Activated T-cell treated with anti-CD3 and anti-CD28 coated beads, Interleukin-2, amount 50 U/mL, for 24 hours (primary cell): ENCODE measurements at regions not wholly inside any gene's neighbourhood (a gene's known extent, or its start where the extent isn't known, plus 50 kb on each side); places are given as distances from the start of the nearest gene placed in this dataset.
"Not testable (repeated sequence)": the region's sequence is repeated elsewhere in the genome, so short reads cannot be mapped to it uniquely, and the experiment has no call there.

Experiments
- DNase-seq: peaks from one replicate; pipeline ENCODE4 v3.0.0-alpha.2; 2020
- H3K27ac Mint-ChIP-seq: 2 replicates; pipeline ENCODE4 v1.8.0; 2020; ENCODE audit warnings: mild to moderate bottlenecking, mixed read lengths
- H3K27me3 Mint-ChIP-seq: 2 replicates; pipeline ENCODE4 v1.8.0; 2020; ENCODE audit warnings: mixed read lengths
- H3K36me3 Mint-ChIP-seq: 2 replicates; pipeline ENCODE4 v1.8.0; 2020; ENCODE audit warnings: low read depth, mixed read lengths
- H3K4me1 Mint-ChIP-seq: 2 replicates; pipeline ENCODE4 v1.8.0; 2020; ENCODE audit warnings: low read depth, mixed read lengths
- H3K4me3 Mint-ChIP-seq: 2 replicates; pipeline ENCODE4 v1.8.0; 2020; ENCODE audit warnings: mild to moderate bottlenecking, moderate library complexity, mixed read lengths
- H3K9me3 Mint-ChIP-seq: 2 replicates; pipeline ENCODE4 v1.8.0; 2020; ENCODE audit warnings: mixed read lengths

DNA sequence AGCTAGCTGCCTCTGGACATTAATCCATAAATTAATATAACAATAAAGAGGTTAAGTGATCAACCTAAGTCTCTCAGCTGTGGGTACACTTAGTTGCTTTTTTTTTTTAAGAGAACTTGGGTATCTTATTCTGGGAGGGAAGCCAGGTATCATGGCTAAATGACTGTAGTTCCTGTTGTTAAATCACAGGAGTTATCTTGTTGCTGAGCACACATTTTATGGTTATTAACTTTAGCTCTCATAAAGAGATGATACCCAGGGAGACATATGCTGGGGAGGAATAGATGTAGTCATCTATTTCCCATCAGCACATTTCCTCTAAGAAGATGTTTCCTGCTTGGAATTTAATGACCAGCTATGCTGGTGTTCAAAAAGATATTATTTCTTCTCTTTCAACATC, 227.8 kb downstream of the PTGER3 start:
- H3K27me3 Mint-ChIP-seq, result no peaks in the 10 kb centered on the region
- no peaks in the 10 kb centered on the region for H3K4me1 Mint-ChIP-seq
- no peaks in the 10 kb centered on the region for H3K9me3 Mint-ChIP-seq
- H3K4me3 Mint-ChIP-seq, result no peak overlapping the region
- no peak overlapping the region for H3K27ac Mint-ChIP-seq
- no peak for DNase-seq
- H3K36me3 Mint-ChIP-seq, result no peaks in the 10 kb centered on the region

DNA sequence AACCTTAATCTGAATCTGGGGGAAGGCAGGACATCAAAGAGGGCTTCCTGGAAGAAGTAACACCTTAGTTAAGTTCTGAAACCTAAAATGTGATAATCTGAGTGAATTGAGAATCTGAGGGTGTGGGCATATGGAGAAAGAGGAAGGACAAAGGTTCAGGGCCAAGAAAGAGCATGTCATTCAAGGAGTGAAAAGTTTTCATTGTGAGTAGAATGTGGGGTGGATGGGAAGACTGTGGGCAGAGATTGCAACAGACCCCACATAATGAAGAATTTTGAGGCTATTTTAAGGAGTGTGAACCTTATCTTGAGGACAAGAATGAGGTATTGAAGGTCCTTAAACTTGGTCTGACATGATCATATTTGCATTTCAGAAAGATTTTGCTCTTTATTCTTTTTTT, 227.2 kb downstream of the PTGER3 start:
- Mint-ChIP-seq H3K36me3 (no peaks in the 10 kb centered on the region), H3K9me3 (no peaks in the 10 kb centered on the region), H3K4me3 (no peak overlapping the region), H3K27me3 (no peaks in the 10 kb centered on the region), H3K27ac (no peak overlapping the region), H3K4me1 (no peaks in the 10 kb centered on the region)
- DNase-seq, result no peak

DNA sequence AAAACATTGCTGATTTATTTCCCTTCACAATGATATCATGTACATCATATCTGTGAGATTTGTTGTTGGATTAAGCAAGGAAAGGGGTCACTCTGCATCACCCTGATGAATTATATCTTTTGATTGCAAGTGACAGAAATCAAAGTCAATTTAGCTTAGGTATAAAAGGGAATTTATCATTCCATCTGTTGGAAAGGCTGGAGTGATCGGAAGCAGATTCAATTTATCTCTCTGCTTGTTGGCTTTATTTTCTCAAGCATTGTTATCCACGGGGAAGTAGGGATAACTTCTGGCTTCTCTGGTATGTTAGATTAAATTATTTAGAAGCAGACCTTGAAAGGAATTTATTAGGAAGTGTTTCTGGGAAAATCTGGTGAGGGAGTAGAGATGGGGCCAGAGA, 226.6 kb downstream of the PTGER3 start:
- Mint-ChIP-seq H3K27me3 (no peaks in the 10 kb centered on the region), H3K27ac (no peak overlapping the region), H3K4me3 (no peak overlapping the region), H3K9me3 (no peaks in the 10 kb centered on the region), H3K36me3 (no peaks in the 10 kb centered on the region), H3K4me1 (no peaks in the 10 kb centered on the region)
- DNase-seq, result no peak

DNA sequence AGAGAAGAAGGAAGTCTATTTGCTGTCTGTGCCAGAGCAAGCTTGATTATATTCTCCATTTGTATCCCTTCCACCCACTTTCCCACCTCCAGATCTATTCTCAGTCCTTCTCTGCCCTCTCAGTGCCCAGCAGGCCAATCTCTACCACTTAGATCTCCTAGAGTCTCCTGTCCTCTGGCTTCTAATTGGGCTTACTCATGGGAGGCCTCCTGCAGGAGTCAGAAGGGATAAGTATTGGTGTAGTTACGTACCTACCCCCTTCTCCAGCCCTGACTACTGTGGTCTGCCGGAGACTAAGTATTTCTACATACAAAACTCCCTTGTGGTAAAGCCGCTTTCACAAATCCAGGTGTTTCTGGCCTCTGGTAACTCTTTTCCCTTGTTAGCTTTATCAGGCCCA, 221.2 kb downstream of the PTGER3 start:
- Mint-ChIP-seq H3K27me3 (no peaks in the 10 kb centered on the region), H3K36me3 (no peaks in the 10 kb centered on the region), H3K4me3 (no peak overlapping the region), H3K4me1 (no peaks in the 10 kb centered on the region), H3K9me3 (no peaks in the 10 kb centered on the region), H3K27ac (no peak overlapping the region)
- DNase-seq, result no peak

DNA sequence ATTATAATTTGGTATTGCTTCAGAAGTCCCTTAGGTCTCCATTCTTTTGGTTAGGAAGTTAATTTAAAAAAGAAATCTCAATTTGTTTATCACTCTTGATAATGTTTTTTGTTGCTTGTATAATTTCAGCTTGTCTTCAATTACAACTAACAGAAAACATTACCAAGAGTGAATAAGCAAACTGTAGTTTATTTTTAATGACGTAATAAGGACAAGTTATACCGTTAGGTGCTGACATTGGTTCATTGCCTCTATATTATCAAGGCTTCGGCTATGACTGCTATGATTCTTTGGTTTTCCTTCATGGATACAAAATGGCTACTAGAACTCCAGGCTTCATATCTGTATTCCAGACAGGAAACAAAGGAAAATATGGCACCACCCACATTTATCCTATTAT, 220.6 kb downstream of the PTGER3 start:
- no peak overlapping the region for H3K27ac Mint-ChIP-seq
- H3K9me3 Mint-ChIP-seq, result no peaks in the 10 kb centered on the region
- H3K36me3 Mint-ChIP-seq, result no peaks in the 10 kb centered on the region
- no peak overlapping the region for H3K4me3 Mint-ChIP-seq
- H3K4me1 Mint-ChIP-seq, result no peaks in the 10 kb centered on the region
- H3K27me3 Mint-ChIP-seq, result no peaks in the 10 kb centered on the region
- no peak for DNase-seq

DNA sequence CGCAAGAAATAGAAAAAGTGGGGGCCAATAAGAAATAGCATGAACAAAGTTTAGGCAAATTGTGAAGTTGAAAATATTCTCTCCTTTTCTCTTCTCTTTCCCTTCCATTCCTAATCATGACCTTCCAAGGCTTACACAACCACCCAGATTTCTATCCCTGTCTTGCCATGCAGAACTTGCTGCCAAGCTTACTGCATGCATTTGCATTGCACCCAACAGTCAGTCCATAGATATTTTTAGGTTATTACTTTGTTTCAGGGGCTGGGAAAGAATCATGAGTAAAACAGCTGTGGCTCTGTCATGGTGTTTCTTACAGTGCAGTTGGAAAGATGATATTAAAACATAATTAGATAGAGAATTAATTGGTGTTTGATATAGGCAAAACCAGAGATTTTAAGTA, 219.4 kb downstream of the PTGER3 start:
- DNase-seq, result no peak
- Mint-ChIP-seq H3K9me3 (no peaks in the 10 kb centered on the region), H3K4me3 (no peak overlapping the region), H3K4me1 (no peaks in the 10 kb centered on the region), H3K27me3 (no peaks in the 10 kb centered on the region), H3K27ac (no peak overlapping the region), H3K36me3 (no peaks in the 10 kb centered on the region)

DNA sequence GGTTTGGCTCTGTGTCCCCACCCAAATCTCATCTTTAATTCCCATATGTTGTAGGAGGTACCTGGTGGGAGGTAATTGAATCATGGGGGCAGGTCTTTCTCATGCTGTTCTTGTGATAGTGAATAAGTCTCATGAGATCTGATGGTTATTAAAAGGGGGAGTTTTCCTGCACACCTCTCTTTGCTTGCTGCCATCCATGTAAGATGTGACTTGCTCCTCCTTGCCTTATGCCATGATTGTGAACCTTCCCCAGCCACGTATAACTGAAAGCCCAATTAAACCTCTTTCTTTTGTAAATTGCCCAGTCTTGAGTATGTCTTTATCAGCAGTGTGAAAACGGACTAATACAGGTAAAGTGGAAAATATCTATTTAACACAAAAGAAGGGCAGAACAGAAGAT, 213.3 kb downstream of the PTGER3 start:
- H3K27me3 Mint-ChIP-seq, H3K4me1 Mint-ChIP-seq, DNase-seq, H3K27ac Mint-ChIP-seq, H3K9me3 Mint-ChIP-seq, H3K4me3 Mint-ChIP-seq, H3K36me3 Mint-ChIP-seq: not testable (repeated sequence)

DNA sequence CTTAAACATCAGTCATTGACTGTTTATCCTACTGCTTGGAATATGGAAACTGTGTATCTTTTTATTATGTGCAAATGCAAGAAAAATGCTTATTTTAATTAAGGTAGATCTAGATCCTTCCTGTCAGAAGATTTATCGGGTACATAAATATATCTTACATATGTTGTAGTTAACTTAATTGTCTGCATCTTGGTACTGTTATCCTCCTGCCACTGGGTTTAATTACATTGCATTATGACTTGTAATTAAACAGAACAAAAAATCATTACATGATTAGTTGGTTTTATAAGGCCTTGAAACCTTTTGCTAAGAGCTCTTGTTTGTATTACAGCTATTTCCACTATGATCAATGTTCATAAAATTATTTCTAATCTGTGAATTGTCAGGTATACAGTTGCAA, 211.2 kb downstream of the PTGER3 start:
- no peaks in the 10 kb centered on the region for H3K27me3 Mint-ChIP-seq
- H3K9me3 Mint-ChIP-seq, result peaks cover 6% of the 10 kb centered on the region
- DNase-seq, result no peak
- H3K4me1 Mint-ChIP-seq, result no peaks in the 10 kb centered on the region
- no peaks in the 10 kb centered on the region for H3K36me3 Mint-ChIP-seq
- H3K27ac Mint-ChIP-seq, result no peak overlapping the region
- H3K4me3 Mint-ChIP-seq, result no peak overlapping the region

DNA sequence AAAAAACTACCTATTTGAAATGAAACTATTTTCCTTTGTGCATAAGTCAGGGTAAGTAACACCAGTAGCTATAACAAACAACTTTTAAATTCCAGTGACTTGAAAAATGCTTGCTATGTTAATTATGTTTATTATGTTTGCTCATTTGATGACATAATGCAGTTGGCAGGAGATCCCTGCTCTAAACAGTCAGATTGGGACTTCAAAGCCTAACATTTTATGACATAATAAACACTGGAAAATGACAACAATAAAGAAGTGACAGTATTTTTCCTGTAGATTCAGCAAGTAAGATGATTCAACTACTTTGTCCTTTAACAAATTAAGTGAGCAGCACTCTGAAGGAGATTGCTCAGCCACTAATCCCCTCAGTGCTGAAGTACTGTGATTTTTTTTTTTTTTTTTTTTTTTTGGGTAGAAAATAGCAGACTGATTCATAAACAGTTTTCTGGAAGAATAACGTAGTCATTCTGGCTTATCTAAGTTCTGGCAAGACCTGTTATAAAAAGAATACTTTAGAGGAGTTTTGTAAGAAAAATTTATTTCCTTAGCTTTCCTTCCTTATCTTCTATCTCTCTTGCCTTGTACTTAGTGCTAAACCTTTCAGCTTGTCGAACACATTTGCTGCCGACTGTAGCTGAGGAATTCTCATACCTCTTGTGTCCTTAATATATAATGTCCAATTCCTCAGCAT, 207.2 kb downstream of the PTGER3 start:
- DNase-seq, result no peak
- Mint-ChIP-seq H3K9me3 (peaks cover 5% of the 10 kb centered on the region), H3K4me3 (no peak overlapping the region), H3K27me3 (no peaks in the 10 kb centered on the region), H3K4me1 (no peaks in the 10 kb centered on the region), H3K36me3 (no peaks in the 10 kb centered on the region), H3K27ac (no peak overlapping the region)

DNA sequence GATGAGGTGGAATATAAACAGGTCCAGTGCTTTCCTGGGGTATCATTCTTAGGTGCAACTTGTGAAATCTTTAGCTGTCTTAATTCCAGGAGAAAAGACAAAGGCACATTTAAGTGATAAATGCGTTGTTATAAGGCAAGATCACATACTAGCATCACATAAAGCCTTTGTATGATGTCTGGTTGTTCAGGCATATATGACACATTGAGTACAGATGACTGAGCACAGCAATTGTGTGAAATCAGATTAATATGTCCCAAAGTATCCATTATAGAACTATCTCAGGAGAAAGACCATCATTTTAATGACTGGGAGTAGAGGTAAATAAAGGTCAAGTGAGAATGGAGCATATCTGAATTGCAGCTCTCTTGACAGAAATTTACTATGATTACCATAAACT, 205.1 kb downstream of the PTGER3 start:
- no peak overlapping the region for H3K27ac Mint-ChIP-seq
- H3K36me3 Mint-ChIP-seq, result no peaks in the 10 kb centered on the region
- peaks cover 5% of the 10 kb centered on the region for H3K9me3 Mint-ChIP-seq
- no peak for DNase-seq
- no peaks in the 10 kb centered on the region for H3K4me1 Mint-ChIP-seq
- H3K27me3 Mint-ChIP-seq, result no peaks in the 10 kb centered on the region
- no peak overlapping the region for H3K4me3 Mint-ChIP-seq

DNA sequence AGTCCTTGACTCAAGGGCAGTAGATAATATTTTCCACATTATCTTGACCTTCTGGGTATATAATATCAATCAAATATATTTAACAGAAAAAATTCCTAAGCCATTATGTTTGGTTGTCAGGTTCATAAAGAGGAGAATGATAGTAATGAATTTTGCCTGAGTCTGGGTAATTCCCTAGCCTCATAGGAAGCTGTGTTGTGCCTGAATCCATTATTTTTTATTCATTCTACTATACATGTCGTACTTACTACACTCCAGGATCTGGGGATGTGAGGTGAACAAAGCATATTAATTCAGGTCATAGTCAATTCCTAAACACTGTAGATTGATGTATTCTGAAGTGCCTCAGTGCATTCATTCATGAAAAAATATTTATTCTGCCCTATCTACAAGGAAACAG, 204.2 kb downstream of the PTGER3 start:
- Mint-ChIP-seq H3K4me1 (no peaks in the 10 kb centered on the region), H3K27ac (no peak overlapping the region), H3K27me3 (no peaks in the 10 kb centered on the region), H3K9me3 (peaks cover 5% of the 10 kb centered on the region), H3K4me3 (no peak overlapping the region), H3K36me3 (no peaks in the 10 kb centered on the region)
- DNase-seq, result no peak

DNA sequence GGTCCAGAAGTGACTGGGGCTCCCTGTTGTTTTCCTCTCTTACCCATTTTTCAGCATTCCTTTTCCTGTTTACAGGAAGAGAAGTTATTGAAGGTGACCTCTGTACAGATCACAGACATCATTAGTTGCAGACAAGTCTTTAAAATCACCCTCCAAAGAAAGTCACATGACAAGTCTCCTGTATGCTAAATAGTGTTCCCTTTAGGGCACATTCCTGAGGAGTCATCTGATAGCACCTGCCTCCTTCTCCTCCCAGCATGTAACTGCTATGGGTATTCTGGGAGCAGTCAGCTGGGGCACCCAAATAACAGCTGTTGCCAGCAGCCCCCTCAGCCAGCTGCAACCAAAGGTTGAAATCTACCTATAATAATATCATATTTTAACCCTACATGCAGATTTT, 200.6 kb downstream of the PTGER3 start:
- no peak for DNase-seq
- no peaks in the 10 kb centered on the region for H3K36me3 Mint-ChIP-seq
- no peaks in the 10 kb centered on the region for H3K4me1 Mint-ChIP-seq

DNA sequence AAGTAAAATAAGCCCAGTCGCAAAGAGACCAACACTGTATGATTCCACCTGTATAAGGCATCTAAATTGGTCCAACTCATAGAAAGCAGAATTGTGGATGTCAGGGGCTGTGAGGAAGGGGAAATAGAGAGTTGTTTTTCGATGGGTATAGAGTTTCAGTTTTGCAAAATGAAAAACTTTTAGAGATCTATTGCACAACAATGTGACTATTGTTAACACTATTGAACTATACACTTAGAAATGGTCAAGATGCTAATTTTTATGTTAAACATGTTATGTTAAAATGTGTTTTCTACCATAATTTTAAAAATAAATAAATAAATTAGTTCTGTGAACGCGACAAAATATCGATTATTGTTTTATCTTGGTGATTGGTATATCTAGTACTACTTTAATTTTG, 192.4 kb downstream of the PTGER3 start:
- no peak for DNase-seq
- Mint-ChIP-seq H3K36me3 (no peaks in the 10 kb centered on the region), H3K27ac (no peak overlapping the region), H3K27me3 (no peaks in the 10 kb centered on the region), H3K9me3 (peaks cover 2% of the 10 kb centered on the region), H3K4me3 (no peak overlapping the region), H3K4me1 (no peaks in the 10 kb centered on the region)

More for the DNA sequence above, 200.6 kb downstream of the PTGER3 start:
- no peak overlapping the region for H3K4me3 Mint-ChIP-seq
- peaks cover 7% of the 10 kb centered on the region for H3K9me3 Mint-ChIP-seq
- H3K27ac Mint-ChIP-seq, result no peak overlapping the region
- no peaks in the 10 kb centered on the region for H3K27me3 Mint-ChIP-seq

DNA sequence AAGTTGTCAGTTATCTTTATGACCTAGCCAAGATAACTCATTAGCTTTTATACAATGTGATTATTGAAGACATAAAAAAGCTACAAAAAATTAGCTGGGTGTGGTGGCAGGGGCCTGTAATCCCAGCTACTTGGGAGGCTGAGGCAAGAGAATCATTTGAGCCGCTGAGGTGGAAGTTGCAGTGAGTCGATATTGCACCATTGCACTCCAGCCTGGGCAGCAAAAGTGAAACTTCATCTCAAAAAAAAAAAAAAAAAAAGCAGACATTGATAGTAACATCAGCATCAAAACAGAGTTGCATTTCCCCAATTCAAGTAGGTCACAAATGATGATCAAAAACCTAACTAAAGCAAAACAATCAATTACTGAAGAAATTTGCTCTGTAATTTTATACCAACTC, 191.4 kb downstream of the PTGER3 start:
- Mint-ChIP-seq H3K27me3 (no peaks in the 10 kb centered on the region), H3K4me1 (no peaks in the 10 kb centered on the region), H3K27ac (no peak overlapping the region), H3K36me3 (no peaks in the 10 kb centered on the region), H3K9me3 (peaks cover 2% of the 10 kb centered on the region), H3K4me3 (no peak overlapping the region)
- DNase-seq, result no peak

DNA sequence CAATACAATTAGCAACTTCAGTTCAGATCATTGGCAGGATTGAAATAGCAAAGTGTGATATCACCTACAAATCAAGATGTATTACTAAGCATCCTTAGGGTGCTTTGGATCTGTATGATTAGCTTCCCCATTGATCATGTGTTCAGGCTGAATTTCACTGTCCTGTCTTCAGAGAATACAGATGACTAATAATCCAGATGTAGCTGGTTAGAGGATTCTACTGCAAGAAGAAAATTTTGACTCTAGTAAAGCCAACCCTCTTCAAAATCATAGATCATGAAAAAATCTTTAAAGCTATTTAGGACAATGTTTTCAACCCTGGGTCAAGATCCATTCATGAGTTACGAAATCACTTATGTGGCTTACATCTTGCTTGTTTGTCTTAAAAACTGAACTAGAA, 184.4 kb downstream of the PTGER3 start:
- Mint-ChIP-seq H3K27ac (no peak overlapping the region), H3K9me3 (no peaks in the 10 kb centered on the region), H3K27me3 (no peaks in the 10 kb centered on the region), H3K4me3 (no peak overlapping the region), H3K4me1 (peaks cover 11% of the 10 kb centered on the region), H3K36me3 (no peaks in the 10 kb centered on the region)
- DNase-seq, result no peak

DNA sequence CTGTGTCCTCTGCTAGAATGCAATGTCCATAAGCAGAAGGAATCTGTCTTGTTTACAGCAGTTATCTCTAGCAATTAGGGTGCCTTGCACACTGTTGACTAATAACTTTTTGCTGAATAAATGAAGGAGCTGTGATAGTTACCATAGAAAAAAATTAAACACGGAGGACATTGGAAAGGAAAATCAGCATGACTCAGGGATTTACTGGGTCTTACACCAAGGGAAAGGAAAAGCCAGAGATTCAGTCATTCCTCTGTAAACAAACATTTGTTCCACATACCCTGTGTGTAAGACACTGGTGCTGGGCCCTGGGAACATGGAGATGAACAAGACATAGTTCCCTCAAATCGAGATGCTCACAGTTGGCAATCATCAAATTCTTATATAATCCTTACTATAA, 183.3 kb downstream of the PTGER3 start:
- Mint-ChIP-seq H3K4me3 (no peak overlapping the region), H3K9me3 (peaks cover 2% of the 10 kb centered on the region), H3K4me1 (peaks cover 11% of the 10 kb centered on the region), H3K27ac (no peak overlapping the region), H3K36me3 (no peaks in the 10 kb centered on the region), H3K27me3 (no peaks in the 10 kb centered on the region)
- no peak for DNase-seq
